KOPT-K1 (cell line): ENCODE measurements at regions not wholly inside any gene's neighbourhood (a gene's known extent, or its start where the extent isn't known, plus 50 kb on each side); places are given as distances from the start of the nearest gene placed in this dataset.
"Not testable (repeated sequence)": the region's sequence is repeated elsewhere in the genome, so short reads cannot be mapped to it uniquely, and the experiment has no call there.

Experiments used
- H3K27ac ChIP-seq: fragments of 200-600 bp; sonication (generic); 2 replicates; pipeline ENCODE4 v1.5.1; 2016; ENCODE audit warnings: antibody characterized with exemption, mild to moderate bottlenecking, low read depth, low read length; ENCODE audit not compliant: poor library complexity, severe bottlenecking
- H3K36me3 ChIP-seq: fragments of 200-600 bp; sonication (generic); 2 replicates; pipeline ENCODE4 v1.5.1; 2017; ENCODE audit warnings: antibody characterized with exemption, mild to moderate bottlenecking, low read length, moderate library complexity; ENCODE audit not compliant: insufficient read depth
- H3K9me3 ChIP-seq: fragments of 200-600 bp; sonication (generic); 2 replicates; pipeline ENCODE4 v1.5.1; 2017; ENCODE audit warnings: antibody characterized with exemption, low read length, mild to moderate bottlenecking; ENCODE audit not compliant: insufficient read depth, poor library complexity, severe bottlenecking

GRCh38 chr18:65255417-65255816, 495.4 kb upstream of the CDH7 start:
- Histone ChIP-seq H3K27ac (no peak overlapping the region), H3K36me3 (no peaks in the 10 kb centered on the region), H3K9me3 (no peaks in the 10 kb centered on the region)

- Histone ChIP-seq H3K27ac (no peak overlapping the region), H3K36me3 (no peaks in the 10 kb centered on the region), H3K9me3 (no peaks in the 10 kb centered on the region)
These were observed 511.0 kb upstream of the CDH7 start for GRCh38 chr18:65239787-65240186.

- Histone ChIP-seq H3K27ac (no peak overlapping the region), H3K36me3 (no peaks in the 10 kb centered on the region), H3K9me3 (no peaks in the 10 kb centered on the region)
These were observed 514.7 kb upstream of the CDH7 start for GRCh38 chr18:65235966-65236624.

GRCh38 chr18:65230311-65230710, 520.5 kb upstream of the CDH7 start:
- H3K9me3 ChIP-seq, result no peaks in the 10 kb centered on the region
- H3K36me3 ChIP-seq, result no peaks in the 10 kb centered on the region
- H3K27ac ChIP-seq, result no peak overlapping the region

- no peaks in the 10 kb centered on the region for H3K9me3 ChIP-seq
- no peaks in the 10 kb centered on the region for H3K36me3 ChIP-seq
- no peak overlapping the region for H3K27ac ChIP-seq
These were observed 522.8 kb upstream of the CDH7 start for GRCh38 chr18:65227970-65228369.

GRCh38 chr18:65221736-65222135, 529.1 kb upstream of the CDH7 start:
- Histone ChIP-seq H3K36me3 (no peaks in the 10 kb centered on the region), H3K9me3 (no peaks in the 10 kb centered on the region), H3K27ac (no peak overlapping the region)

- Histone ChIP-seq H3K36me3 (no peaks in the 10 kb centered on the region), H3K27ac (no peak overlapping the region), H3K9me3 (no peaks in the 10 kb centered on the region)
These were observed 529.7 kb upstream of the CDH7 start for GRCh38 chr18:65221115-65221514.

GRCh38 chr18:65215865-65216466, 534.8 kb upstream of the CDH7 start:
- H3K36me3 ChIP-seq, result no peaks in the 10 kb centered on the region
- no peaks in the 10 kb centered on the region for H3K9me3 ChIP-seq
- H3K27ac ChIP-seq, result no peak overlapping the region

- no peak overlapping the region for H3K27ac ChIP-seq
- no peaks in the 10 kb centered on the region for H3K36me3 ChIP-seq
- no peaks in the 10 kb centered on the region for H3K9me3 ChIP-seq
These were observed 536.4 kb upstream of the CDH7 start for GRCh38 chr18:65214456-65214855.

- Histone ChIP-seq H3K27ac (no peak overlapping the region), H3K9me3 (no peaks in the 10 kb centered on the region), H3K36me3 (no peaks in the 10 kb centered on the region)
These were observed 544.1 kb upstream of the CDH7 start for GRCh38 chr18:65206551-65207260.

GRCh38 chr18:65202091-65202490, 548.7 kb upstream of the CDH7 start:
- no peaks in the 10 kb centered on the region for H3K36me3 ChIP-seq
- H3K9me3 ChIP-seq, result no peaks in the 10 kb centered on the region
- no peak overlapping the region for H3K27ac ChIP-seq

- Histone ChIP-seq H3K27ac (no peak overlapping the region), H3K9me3 (no peaks in the 10 kb centered on the region)
These were observed 575.1 kb upstream of the CDH7 start for GRCh38 chr18:65175681-65176080.

GRCh38 chr18:65162086-65162485, 588.7 kb upstream of the CDH7 start:
- H3K27ac ChIP-seq, H3K36me3 ChIP-seq, H3K9me3 ChIP-seq: not testable (repeated sequence)

More at GRCh38 chr18:65175681-65176080, 575.1 kb upstream of the CDH7 start:
- no peaks in the 10 kb centered on the region for H3K36me3 ChIP-seq

- no peaks in the 10 kb centered on the region for H3K36me3 ChIP-seq
- H3K9me3 ChIP-seq, result no peaks in the 10 kb centered on the region
- H3K27ac ChIP-seq, result no peak overlapping the region
These were observed 604.3 kb upstream of the CDH7 start for GRCh38 chr18:65146482-65147021.

- H3K27ac ChIP-seq, result no peak overlapping the region
- no peaks in the 10 kb centered on the region for H3K9me3 ChIP-seq
- no peaks in the 10 kb centered on the region for H3K36me3 ChIP-seq
These were observed 605.5 kb upstream of the CDH7 start for GRCh38 chr18:65145312-65145711.
